HCT116 (cell line): ENCODE measurements at regions not wholly inside any gene's neighbourhood (a gene's known extent, or its start where the extent isn't known, plus 50 kb on each side); places are given as distances from the start of the nearest gene placed in this dataset.

Experiments used
- ATAC-seq: fragments of 200-7000 bp; cut with Tn5 transposase; 2 replicates; pipeline ENCODE4 v1.9.1; 2020; ENCODE audit warnings: mild to moderate bottlenecking, moderate library complexity
- BruUV-seq: library from RNA; stranded (reverse); fragments of 400-500 nt; replicated peaks from 2 replicates; lab custom pipeline; 2021; lab: Mats Ljungman, UMichigan
- CTCF ChIA-PET: fragments of 300-600 bp; sonication (Branson Sonifier 250); formaldehyde crosslinking; loops from one replicate; lab custom pipeline; 2021; ENCODE audit warnings: antibody characterized with exemption; lab: Charles Lee
- POLR2A ChIA-PET: fragments of 300-600, 350-600 bp; sonication (Branson Sonifier 250); formaldehyde crosslinking; loops from one replicate; lab custom pipeline; 2021; ENCODE audit warnings: antibody characterized with exemption; lab: Charles Lee
- RAD21 ChIA-PET, 2 experiments: fragments of 300-600 bp; sonication (Branson Sonifier 250); formaldehyde crosslinking; loops; one replicate each; lab custom pipeline; 2023; ENCODE audit warnings: low total read pairs in 2 of 2; ENCODE audit not compliant: uncharacterized antibody in 2 of 2, unreplicated experiment in 2 of 2, low non-redundant PET in 1 of 2; lab: Charles Lee
- DNase-seq: peaks from one replicate; pipeline ENCODE4 v3.0.0-alpha.2; 2010; ENCODE audit warnings: low read depth, low spot score
- H2AFZ ChIP-seq: fragments of 200-600 bp; shearing (Covaris generic), sonication (generic); 2 replicates; pipeline ENCODE4 v1.6.1; 2017; ENCODE audit warnings: low read depth, mixed run types, mixed read lengths, antibody characterized with exemption, low read length; ENCODE audit not compliant: poor library complexity, severe bottlenecking
- H3K27ac ChIP-seq: 2 replicates; pipeline ENCODE4 v1.5.1; 2012; ENCODE audit warnings: low read depth, low read length
- H3K27me3 ChIP-seq: fragments of 200-600 bp; sonication (generic); 2 replicates; pipeline ENCODE4 v1.6.1; 2016; ENCODE audit warnings: mixed run types, low read length, mixed read lengths; ENCODE audit not compliant: insufficient read depth
- H3K36me3 ChIP-seq, 2 experiments: fragments of 200-500 bp in 1 of 2; fragments of 200-600 bp in 1 of 2; sonication (Bioruptor generic) in 1 of 2; sonication (generic) in 1 of 2; 2 replicates each; pipeline versions ENCODE4 v1.5.1 to v1.6.1; 2014 to 2016; ENCODE audit warnings: low read length in 2 of 2, inconsistent platforms in 1 of 2, mixed read lengths in 1 of 2, mixed run types in 1 of 2; ENCODE audit not compliant: insufficient read depth in 2 of 2, control insufficient read depth in 1 of 2
- H3K4me1 ChIP-seq, 2 experiments: fragments of 200-600 bp in 1 of 2; sonication (generic) in 1 of 2; 2 replicates each; pipeline versions ENCODE4 v1.5.1 to v1.6.1; 2012 to 2017; ENCODE audit warnings: low read length in 2 of 2, inconsistent platforms in 1 of 2, mild to moderate bottlenecking in 1 of 2, mixed read lengths in 1 of 2, mixed run types in 1 of 2, moderate library complexity in 1 of 2; ENCODE audit not compliant: insufficient read depth in 2 of 2, control insufficient read depth in 1 of 2
- H3K4me2 ChIP-seq: fragments of 200-600 bp; sonication (generic); 2 replicates; pipeline ENCODE4 v1.6.1; 2017; ENCODE audit warnings: mixed run types, low read length, mixed read lengths
- H3K4me3 ChIP-seq, 2 experiments: fragments of 200-600 bp in 1 of 2; sonication (generic) in 1 of 2; replicated peaks in 1 of 2; 2 replicates each; pipeline ENCODE4 v1.5.1; 2011 to 2016; ENCODE audit warnings: low read length in 2 of 2, control low read depth in 1 of 2, low read depth in 1 of 2, mild to moderate bottlenecking in 1 of 2, mixed read lengths in 1 of 2, mixed run types in 1 of 2
- H3K79me2 ChIP-seq: fragments of 200-600 bp; sonication (generic); 2 replicates; pipeline ENCODE4 v1.6.1; 2017; ENCODE audit warnings: mild to moderate bottlenecking, mixed run types, low read length, moderate library complexity, mixed read lengths; ENCODE audit not compliant: insufficient read depth
- H3K9ac ChIP-seq: fragments of 200-600 bp; sonication (generic); 2 replicates; pipeline ENCODE4 v1.6.1; 2016; ENCODE audit warnings: low read length, mixed read lengths
- H3K9me2 ChIP-seq: fragments of 200-600 bp; sonication (generic), shearing (Covaris generic); 2 replicates; pipeline ENCODE4 v1.6.1; 2017; ENCODE audit warnings: mixed run types, mild to moderate bottlenecking, moderate library complexity; ENCODE audit not compliant: insufficient read depth
- H3K9me3 ChIP-seq, 2 experiments: fragments of 200-500 bp in 1 of 2; fragments of 200-600 bp in 1 of 2; sonication (Bioruptor generic) in 1 of 2; sonication (generic) in 1 of 2; 2 replicates each; pipeline ENCODE4 v1.6.1; 2014 to 2017; ENCODE audit warnings: low read length in 2 of 2, mixed read lengths in 2 of 2, inconsistent platforms in 1 of 2, low read depth in 1 of 2, mild to moderate bottlenecking in 1 of 2, mixed run types in 1 of 2, moderate library complexity in 1 of 2; ENCODE audit not compliant: control insufficient read depth in 1 of 2, insufficient read depth in 1 of 2
- H4K20me1 ChIP-seq: fragments of 200-600 bp; sonication (generic), shearing (Covaris generic); 2 replicates; pipeline ENCODE4 v1.6.1; 2017; ENCODE audit warnings: mixed run types, mild to moderate bottlenecking, moderate library complexity; ENCODE audit not compliant: insufficient read depth
- CEBPB ChIP-seq: IDR thresholded peaks from 2 replicates; pipeline ENCODE4 v1.6.1; 2012; ENCODE audit warnings: low read depth
- EGR1 ChIP-seq: IDR thresholded peaks from 2 replicates; pipeline ENCODE4 v1.6.1; 2012; ENCODE audit warnings: low read depth
- EZH2 ChIP-seq: fragments of 200-600 bp; sonication (generic); IDR thresholded peaks from 2 replicates; pipeline ENCODE4 v1.6.1; 2017; ENCODE audit warnings: antibody characterized with exemption, mixed run types
- FOSL1 ChIP-seq: IDR thresholded peaks from 2 replicates; pipeline ENCODE4 v1.6.1; 2012; ENCODE audit warnings: low read depth
- JUND ChIP-seq: IDR thresholded peaks from 2 replicates; pipeline ENCODE4 v1.6.1; 2012
- POLR2A ChIP-seq: IDR thresholded peaks from 2 replicates; pipeline ENCODE4 v1.7.0; 2011; ENCODE audit warnings: borderline replicate concordance; ENCODE audit not compliant: insufficient read depth, insufficient read length; ENCODE audit errors: extremely low read depth
- POLR2AphosphoS5 ChIP-seq: IDR thresholded peaks from 2 replicates; pipeline ENCODE4 v1.6.1; 2011; ENCODE audit warnings: mild to moderate bottlenecking, low read depth, low read length, moderate library complexity
- RAD21 ChIP-seq: IDR thresholded peaks from 2 replicates; pipeline ENCODE4 v1.6.1; 2012; ENCODE audit warnings: low read depth, mild to moderate bottlenecking
- SIN3A ChIP-seq: IDR thresholded peaks from 2 replicates; pipeline ENCODE4 v1.6.1; 2012; ENCODE audit warnings: low read depth
- SRF ChIP-seq: IDR thresholded peaks from 2 replicates; pipeline ENCODE4 v1.6.1; 2012; ENCODE audit warnings: low read depth
- TCF7L2 ChIP-seq: IDR thresholded peaks from 2 replicates; pipeline ENCODE4 v1.7.0; 2011; ENCODE audit warnings: borderline replicate concordance, inconsistent platforms; ENCODE audit not compliant: insufficient read depth, insufficient read length; ENCODE audit errors: extremely low read depth
- ZFX ChIP-seq: fragments of 450-650 bp; IDR thresholded peaks from 2 replicates; pipeline ENCODE4 v1.6.1; 2017
- ZNF274 ChIP-seq: fragments of 200-500 bp; sonication (Bioruptor generic); IDR thresholded peaks from 2 replicates; pipeline ENCODE4 v1.6.1; 2014; ENCODE audit warnings: mild to moderate bottlenecking, low read depth, low read length, inconsistent platforms
- intact Hi-C: fragments of 100-400 bp; cut with micrococcal nuclease; formaldehyde crosslinking; loops from 2 replicates; pipeline ENCODE4 v1.10.0; 2022
- TF ChIP-seq, protein P1 (sequence below): IDR thresholded peaks from 2 replicates; pipeline ENCODE4 v1.6.1; 2012
- TF ChIP-seq, protein P2 (sequence below): IDR thresholded peaks from 2 replicates; pipeline ENCODE4 v1.6.1; 2012
- TF ChIP-seq, protein P3 (sequence below), 3 experiments: fragments of 200-600 bp in 1 of 3; sonication (generic) in 1 of 3; IDR thresholded peaks in 2 of 3; conservative IDR thresholded peaks in 1 of 3; 2 replicates each; pipeline ENCODE4 v1.5.1; 2012 to 2017; ENCODE audit warnings: low read depth in 2 of 3, low read length in 2 of 3, antibody characterized with exemption in 1 of 3, borderline replicate concordance in 1 of 3, control low read depth in 1 of 3, mild to moderate bottlenecking in 1 of 3, mixed read lengths in 1 of 3, mixed run types in 1 of 3, moderate library complexity in 1 of 3; ENCODE audit not compliant: insufficient read depth in 1 of 3
- TF ChIP-seq, protein P4 (sequence below): IDR thresholded peaks from 2 replicates; pipeline ENCODE4 v1.6.1; 2011; ENCODE audit warnings: mild to moderate bottlenecking, low read length, moderate library complexity; ENCODE audit not compliant: insufficient replicate concordance; ENCODE audit errors: extremely low read depth
- TF ChIP-seq, protein P5 (sequence below): IDR thresholded peaks from 2 replicates; pipeline ENCODE4 v1.6.1; 2012; ENCODE audit warnings: low read depth

DNA sequence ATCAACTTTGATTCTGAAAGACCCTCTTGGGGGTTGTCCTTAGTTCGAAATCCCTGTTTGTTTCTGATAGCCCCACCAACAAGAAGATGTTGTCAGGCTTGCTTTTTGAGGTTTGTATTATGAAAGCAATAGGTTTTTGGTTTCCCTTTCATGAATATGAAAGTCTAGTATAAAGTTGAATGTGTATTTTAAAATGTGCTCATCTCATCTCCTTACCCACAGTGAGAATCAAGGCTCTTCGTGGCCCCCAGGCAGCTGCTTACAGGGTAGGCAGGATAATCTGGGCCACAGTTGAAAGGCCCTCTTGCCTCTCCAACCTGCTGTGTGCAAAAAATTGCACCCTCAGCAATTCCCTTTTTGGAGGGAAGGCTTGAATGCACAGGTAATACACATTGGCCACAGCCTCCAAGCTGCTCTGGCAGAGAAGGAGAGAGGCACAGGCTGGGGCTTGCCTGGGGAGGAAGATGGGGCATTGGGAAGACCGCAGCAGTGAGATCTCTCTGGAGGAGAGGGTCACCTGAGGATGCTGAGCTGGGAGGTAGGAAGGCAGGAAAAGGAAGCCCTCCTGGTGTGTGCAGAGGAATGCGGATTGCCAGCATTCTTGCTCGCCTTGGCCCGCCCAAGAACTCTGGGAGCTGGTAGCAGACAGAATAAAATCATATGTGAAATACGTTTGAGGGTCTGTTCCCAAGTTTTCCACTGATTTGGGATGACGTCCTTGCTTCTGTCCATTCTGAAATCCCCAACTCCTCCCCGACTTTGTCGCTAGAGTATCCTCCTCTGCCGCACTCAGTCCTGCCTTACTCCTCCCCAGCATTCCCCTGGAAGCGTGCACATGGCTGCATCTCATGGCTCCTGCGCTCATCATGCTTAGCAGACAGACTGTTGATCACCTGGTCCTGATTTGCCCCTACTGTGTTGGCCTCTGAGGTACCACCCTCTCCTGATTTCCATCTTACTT, 196.4 kb downstream of the RPLP1 start:
- no peak for TF ChIP-seq TCF7L2
- no peak for TF ChIP-seq RAD21
- TF ChIP-seq, protein P1, sequence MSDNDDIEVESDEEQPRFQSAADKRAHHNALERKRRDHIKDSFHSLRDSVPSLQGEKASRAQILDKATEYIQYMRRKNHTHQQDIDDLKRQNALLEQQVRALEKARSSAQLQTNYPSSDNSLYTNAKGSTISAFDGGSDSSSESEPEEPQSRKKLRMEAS = no peak
- TF ChIP-seq, protein P2, sequence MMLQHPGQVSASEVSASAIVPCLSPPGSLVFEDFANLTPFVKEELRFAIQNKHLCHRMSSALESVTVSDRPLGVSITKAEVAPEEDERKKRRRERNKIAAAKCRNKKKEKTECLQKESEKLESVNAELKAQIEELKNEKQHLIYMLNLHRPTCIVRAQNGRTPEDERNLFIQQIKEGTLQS = no peak
- no peak for TF ChIP-seq POLR2A
- TF ChIP-seq, protein P3, sequence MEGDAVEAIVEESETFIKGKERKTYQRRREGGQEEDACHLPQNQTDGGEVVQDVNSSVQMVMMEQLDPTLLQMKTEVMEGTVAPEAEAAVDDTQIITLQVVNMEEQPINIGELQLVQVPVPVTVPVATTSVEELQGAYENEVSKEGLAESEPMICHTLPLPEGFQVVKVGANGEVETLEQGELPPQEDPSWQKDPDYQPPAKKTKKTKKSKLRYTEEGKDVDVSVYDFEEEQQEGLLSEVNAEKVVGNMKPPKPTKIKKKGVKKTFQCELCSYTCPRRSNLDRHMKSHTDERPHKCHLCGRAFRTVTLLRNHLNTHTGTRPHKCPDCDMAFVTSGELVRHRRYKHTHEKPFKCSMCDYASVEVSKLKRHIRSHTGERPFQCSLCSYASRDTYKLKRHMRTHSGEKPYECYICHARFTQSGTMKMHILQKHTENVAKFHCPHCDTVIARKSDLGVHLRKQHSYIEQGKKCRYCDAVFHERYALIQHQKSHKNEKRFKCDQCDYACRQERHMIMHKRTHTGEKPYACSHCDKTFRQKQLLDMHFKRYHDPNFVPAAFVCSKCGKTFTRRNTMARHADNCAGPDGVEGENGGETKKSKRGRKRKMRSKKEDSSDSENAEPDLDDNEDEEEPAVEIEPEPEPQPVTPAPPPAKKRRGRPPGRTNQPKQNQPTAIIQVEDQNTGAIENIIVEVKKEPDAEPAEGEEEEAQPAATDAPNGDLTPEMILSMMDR (IDR thresholded peaks at IDR 0.05 in 2 of 3, conservative IDR thresholded peaks at IDR 0.05 in 1 of 3; ENCODE audit: borderline replicate concordance in 1 of 3, insufficient read depth in 1 of 3, low read depth in 2 of 3, low read length in 2 of 3) = no peak
- no peak for TF ChIP-seq ZNF274
- no peak for TF ChIP-seq SIN3A
- no peak for TF ChIP-seq FOSL1
- no peak for TF ChIP-seq EZH2
- TF ChIP-seq SRF = no peak
- no peak for TF ChIP-seq CEBPB
- no peak for TF ChIP-seq POLR2AphosphoS5
- no peak for TF ChIP-seq ZFX
- TF ChIP-seq, protein P4, sequence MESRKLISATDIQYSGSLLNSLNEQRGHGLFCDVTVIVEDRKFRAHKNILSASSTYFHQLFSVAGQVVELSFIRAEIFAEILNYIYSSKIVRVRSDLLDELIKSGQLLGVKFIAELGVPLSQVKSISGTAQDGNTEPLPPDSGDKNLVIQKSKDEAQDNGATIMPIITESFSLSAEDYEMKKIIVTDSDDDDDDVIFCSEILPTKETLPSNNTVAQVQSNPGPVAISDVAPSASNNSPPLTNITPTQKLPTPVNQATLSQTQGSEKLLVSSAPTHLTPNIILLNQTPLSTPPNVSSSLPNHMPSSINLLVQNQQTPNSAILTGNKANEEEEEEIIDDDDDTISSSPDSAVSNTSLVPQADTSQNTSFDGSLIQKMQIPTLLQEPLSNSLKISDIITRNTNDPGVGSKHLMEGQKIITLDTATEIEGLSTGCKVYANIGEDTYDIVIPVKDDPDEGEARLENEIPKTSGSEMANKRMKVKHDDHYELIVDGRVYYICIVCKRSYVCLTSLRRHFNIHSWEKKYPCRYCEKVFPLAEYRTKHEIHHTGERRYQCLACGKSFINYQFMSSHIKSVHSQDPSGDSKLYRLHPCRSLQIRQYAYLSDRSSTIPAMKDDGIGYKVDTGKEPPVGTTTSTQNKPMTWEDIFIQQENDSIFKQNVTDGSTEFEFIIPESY = no peak
- no peak for TF ChIP-seq JUND
- TF ChIP-seq, protein P5, sequence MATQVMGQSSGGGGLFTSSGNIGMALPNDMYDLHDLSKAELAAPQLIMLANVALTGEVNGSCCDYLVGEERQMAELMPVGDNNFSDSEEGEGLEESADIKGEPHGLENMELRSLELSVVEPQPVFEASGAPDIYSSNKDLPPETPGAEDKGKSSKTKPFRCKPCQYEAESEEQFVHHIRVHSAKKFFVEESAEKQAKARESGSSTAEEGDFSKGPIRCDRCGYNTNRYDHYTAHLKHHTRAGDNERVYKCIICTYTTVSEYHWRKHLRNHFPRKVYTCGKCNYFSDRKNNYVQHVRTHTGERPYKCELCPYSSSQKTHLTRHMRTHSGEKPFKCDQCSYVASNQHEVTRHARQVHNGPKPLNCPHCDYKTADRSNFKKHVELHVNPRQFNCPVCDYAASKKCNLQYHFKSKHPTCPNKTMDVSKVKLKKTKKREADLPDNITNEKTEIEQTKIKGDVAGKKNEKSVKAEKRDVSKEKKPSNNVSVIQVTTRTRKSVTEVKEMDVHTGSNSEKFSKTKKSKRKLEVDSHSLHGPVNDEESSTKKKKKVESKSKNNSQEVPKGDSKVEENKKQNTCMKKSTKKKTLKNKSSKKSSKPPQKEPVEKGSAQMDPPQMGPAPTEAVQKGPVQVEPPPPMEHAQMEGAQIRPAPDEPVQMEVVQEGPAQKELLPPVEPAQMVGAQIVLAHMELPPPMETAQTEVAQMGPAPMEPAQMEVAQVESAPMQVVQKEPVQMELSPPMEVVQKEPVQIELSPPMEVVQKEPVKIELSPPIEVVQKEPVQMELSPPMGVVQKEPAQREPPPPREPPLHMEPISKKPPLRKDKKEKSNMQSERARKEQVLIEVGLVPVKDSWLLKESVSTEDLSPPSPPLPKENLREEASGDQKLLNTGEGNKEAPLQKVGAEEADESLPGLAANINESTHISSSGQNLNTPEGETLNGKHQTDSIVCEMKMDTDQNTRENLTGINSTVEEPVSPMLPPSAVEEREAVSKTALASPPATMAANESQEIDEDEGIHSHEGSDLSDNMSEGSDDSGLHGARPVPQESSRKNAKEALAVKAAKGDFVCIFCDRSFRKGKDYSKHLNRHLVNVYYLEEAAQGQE = no peak
- no peak for TF ChIP-seq EGR1
- CTCF ChIA-PET = no interaction called here
- no peak for DNase-seq
- no peaks in the 10 kb centered on the region for H3K9me3 ChIP-seq
- no peak overlapping the region for H2AFZ ChIP-seq
- H4K20me1 ChIP-seq = no peaks in the 10 kb centered on the region
- no peak for ATAC-seq
- H3K4me1 ChIP-seq = peaks cover 3 to 6% of the 10 kb centered on the region in 2 experiments; a peak in 2 of 4 replicates
- H3K9ac ChIP-seq = no peak overlapping the region
- H3K27ac ChIP-seq = no peak overlapping the region
- intact Hi-C loops = no loop called here
- no peaks in the 10 kb centered on the region for H3K36me3 ChIP-seq
- POLR2A ChIA-PET = no interaction called here
- no TSS peak for BruUV-seq
- RAD21 ChIA-PET = no interaction called here
- no peak overlapping the region for H3K4me3 ChIP-seq
- peaks cover 66% of the 10 kb centered on the region for H3K27me3 ChIP-seq
- H3K4me2 ChIP-seq = no peak overlapping the region
- no peaks in the 10 kb centered on the region for H3K79me2 ChIP-seq
- H3K9me2 ChIP-seq = no peaks in the 10 kb centered on the region
